Heart left ventricle (tissue), 13 donors: ENCODE measurements at regions not wholly inside any gene's neighbourhood (a gene's known extent, or its start where the extent isn't known, plus 50 kb on each side); places are given as distances from the start of the nearest gene placed in this dataset.

Experiments
- CTCF ChIP-seq, 12 donors: fragments of 200-600 bp; sonication (generic) in 4 of 12; IDR thresholded peaks; one replicate each; pipeline versions ENCODE4 v1.5.0 to v1.8.0; 2018 to 2022; ENCODE audit warnings: antibody characterized with exemption in 12 of 12, mild to moderate bottlenecking in 5 of 12
- POLR2A ChIP-seq, 2 donors: fragments of 450-650 bp; IDR thresholded peaks; one replicate each; pipeline ENCODE4 v1.6.1; 2017; ENCODE audit warnings: antibody characterized with exemption in 2 of 2, mild to moderate bottlenecking in 2 of 2, moderate library complexity in 2 of 2
- donor health status: ischemic (EF 13 %, LVEDD 7.1; RV severe dilation, severe dysfunction).
- donor health status: DM: no; HTN: yes; CAD: no.
- donor health status: DM: no; HTN: no; CAD: no.
- donor health status: ischemic (EF 25% LVEDD 6.9; RV normal size, moderate dysfunction).
- donor health status: ischemic (EF 25% LVEDD 5.7; RV mildly dilated, moderate dysfunction).
- donor health status: ischemic (EF 35%, LVEDD 5.7; RV mildly dilated, moderate dysfunction).
- donor health status: nonischemic (EF 11% LVEDD 7.7; RV severe dilation, severe dysfunction).
- donor health status: DM: yes; HTN: yes; CAD: no.
- donor health status: PGD.
- donor health status: ischemic (EF 29% LVEDD 5.4; RV normal size, mild dysfunction).
- donor health status: nonischemic (EF 23%, LVEDD 6.1; RV moderate dilation, normal function).

GRCh38 chr4:148790691-148791090 is 348.5 kb upstream of the NR3C2 start:
- TF ChIP-seq CTCF (IDR thresholded peaks at IDR 0.05) (no peak), POLR2A (IDR thresholded peaks at IDR 0.05) (no peak)
